ENCODE measurements at regions not wholly inside any gene's neighbourhood (a gene's known extent, or its start where the extent isn't known, plus 50 kb on each side); places are given as distances from the start of the nearest gene placed in this dataset.
A peak's percentile ranks its signal among the peaks of the same experiment; 100 is the strongest.
"Not testable (repeated sequence)": the region's sequence is repeated elsewhere in the genome, so short reads cannot be mapped to it uniquely, and the experiment has no call there.

DNA sequence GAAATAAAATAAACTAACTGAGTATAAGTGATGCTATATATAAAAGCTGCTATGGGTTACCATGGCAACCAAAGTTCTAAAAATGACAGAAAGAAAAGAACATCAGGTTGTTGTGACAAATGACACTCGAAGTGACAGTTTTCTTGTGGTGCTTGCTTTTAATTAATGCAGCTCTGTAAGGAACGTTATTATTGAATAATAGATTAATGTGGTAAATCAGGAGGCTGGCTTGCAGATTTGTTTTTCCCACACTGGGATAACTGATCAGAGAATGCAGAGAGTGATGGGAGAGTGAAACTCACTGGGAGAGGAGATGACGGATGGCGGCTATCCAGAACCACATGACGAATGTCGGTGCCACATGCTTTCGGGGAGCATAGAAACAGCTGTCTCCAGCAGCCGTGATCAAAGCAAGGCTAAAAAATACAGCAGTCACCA, 207.0 kb upstream of the ATP10A start:
- peak; percentile 47 for DNase-seq

DNA sequence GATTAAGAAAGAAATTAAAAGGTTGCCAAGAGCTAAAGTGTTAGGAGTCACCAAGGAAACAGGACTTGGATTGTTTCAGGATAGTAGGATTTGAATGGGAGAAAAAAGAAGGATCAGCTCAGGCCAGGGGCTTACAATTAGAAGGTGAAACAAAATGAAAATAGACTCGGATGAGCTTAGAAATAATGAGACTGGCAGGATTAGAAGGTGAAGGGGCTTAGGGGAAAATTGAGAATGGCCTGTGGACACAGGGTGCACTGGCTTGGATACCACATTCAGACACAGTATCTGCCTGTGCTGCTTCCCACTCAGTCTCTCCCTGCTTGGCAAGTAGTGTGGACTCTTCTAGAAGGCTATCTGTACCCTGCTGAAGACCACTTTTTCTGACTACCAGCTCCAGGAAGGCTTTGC, 206.1 kb upstream of the ATP10A start:
- DNase-seq = no peak

DNA sequence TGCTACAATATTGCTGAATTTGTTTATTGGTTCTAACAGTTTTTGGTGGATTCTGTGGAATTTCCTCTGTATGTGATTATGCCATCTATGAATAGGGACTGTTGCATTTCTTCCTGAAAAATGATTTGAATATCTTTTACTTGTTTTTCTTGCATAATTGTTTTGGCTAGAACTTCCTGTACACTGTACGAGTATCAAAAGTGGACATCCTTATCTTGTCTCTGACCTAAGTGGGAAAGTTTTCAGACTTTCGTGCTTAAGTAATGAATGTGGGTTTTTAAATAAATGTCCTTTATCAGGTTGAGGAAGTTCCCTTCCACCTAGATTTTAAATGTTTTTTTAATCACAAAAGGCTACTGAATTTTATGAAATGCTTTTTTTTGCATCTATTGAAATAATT, 203.8 kb upstream of the ATP10A start:
- DNase-seq = no peak

DNA sequence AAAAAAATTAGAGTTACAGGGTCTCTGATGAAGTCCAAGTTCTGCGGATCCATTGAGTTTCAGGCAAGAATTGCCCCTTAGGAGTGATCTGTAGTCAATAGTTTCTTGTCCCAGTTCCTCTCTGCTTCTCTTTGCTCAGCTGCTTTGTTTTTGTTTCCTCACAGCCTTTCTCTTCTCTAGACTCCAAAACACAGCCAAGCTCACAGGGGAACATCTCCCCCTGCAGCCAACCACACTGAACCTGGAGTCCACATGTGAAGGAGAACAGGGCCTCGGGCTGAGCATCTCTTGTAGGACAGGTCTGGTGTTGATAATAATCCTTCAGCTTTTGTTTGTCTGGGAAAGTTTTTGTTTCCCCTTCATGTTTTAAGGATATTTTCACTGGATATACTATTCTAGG, 202.6 kb upstream of the ATP10A start:
- DNase-seq = no peak

DNA sequence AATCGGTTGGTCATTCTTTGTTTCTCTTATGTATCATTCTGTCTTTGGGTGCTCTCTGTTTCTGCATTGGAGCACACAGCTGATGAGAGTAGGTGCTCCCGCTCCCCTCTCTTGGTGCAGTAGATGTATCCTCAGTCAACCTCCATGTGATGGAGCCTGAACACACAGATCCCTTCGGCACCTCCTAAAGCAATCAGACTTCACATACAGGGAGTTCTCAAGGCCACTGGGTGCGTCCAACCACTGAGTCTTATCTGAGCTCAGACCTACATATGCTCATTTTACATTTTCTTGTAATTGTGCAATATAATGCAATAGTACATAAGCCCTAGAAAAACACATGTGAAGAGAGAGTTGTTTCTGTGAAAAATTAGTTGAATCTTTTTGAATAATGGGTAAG, 198.1 kb upstream of the ATP10A start:
- no peak for DNase-seq

DNA sequence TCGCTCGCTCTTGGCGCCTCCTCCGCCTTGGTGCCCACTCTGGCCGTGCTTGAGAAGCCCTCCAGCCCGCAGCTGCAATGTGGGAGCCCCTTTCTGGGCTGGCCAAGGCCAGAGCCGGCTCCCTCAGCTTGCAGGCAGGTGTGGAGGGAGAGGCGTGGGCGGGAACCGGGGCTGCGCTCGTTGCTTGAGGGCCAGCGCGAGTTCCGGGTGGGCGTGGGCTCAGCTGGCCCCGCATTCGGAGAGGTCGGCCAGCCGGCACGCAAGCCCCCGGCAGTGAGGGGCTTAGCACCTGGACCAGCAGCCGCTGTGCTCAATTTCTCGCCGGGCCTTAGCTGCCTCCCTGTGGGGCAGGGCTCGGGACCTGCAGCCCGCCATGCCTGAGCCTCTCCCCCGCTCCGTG, 193.6 kb upstream of the ATP10A start:
- not testable (repeated sequence) for DNase-seq

DNA sequence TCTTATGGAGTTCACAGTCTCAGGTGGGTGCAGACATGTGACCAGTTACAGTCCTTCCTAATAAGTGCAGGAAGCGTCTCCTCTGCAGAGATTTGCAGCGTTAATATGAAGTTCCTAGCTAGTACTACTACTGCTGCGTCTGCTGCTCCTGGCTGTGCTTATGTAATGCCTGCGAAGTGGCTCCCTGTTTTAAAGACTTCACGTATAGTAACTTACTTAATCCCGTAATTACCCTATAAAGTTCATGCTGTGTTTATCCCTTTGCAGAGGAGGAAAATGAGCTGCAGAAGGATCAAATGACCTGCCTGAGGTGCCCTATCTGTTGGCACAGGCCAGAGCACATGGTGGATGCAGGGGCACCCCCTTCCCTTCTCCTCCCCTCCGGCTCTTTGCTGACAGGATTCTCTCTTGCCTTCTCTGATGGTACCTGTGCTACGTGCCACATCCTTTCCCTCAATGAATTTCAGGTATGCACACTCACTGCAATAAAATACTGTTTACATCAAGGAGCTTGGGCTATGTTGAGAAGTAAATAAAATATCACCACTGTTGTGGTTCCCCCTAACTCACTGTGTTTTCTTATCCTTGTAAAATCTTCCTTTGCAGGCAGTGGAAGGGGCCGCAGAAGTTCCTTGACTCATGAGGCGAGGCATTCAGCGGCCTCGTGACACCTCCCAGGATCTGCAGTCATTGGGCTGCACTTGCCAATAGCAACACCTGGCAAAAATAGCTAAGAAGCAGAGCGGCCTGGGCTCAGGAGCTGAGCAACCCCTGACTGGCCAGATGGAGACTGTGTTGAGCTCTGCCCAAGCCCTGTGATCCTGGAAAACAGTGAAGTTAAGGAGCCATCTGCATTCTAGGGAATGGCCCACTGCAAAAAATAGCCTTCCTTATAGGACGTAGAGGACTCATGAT, 188.9 kb upstream of the ATP10A start:
- DNase-seq = peak; percentile 32

DNA sequence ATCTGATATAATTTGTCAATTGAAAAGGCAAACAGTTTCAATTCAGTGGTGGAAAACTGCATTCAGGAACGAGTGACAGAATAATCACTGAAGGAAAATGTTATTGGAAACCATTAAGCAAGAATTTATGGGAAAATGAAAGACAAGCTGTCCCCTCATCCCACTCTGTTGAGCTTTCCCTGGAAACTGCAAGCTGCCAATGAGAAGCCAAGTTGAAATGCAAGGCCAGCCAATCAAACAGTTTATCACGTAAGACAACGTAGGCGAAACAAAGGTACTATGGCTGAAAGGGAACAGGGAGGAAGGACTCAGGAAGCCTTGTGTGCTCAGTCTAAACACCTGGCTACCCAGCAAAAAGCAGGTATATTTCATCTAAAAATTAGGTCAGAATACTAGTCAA, 187.9 kb upstream of the ATP10A start:
- DNase-seq = no peak

DNA sequence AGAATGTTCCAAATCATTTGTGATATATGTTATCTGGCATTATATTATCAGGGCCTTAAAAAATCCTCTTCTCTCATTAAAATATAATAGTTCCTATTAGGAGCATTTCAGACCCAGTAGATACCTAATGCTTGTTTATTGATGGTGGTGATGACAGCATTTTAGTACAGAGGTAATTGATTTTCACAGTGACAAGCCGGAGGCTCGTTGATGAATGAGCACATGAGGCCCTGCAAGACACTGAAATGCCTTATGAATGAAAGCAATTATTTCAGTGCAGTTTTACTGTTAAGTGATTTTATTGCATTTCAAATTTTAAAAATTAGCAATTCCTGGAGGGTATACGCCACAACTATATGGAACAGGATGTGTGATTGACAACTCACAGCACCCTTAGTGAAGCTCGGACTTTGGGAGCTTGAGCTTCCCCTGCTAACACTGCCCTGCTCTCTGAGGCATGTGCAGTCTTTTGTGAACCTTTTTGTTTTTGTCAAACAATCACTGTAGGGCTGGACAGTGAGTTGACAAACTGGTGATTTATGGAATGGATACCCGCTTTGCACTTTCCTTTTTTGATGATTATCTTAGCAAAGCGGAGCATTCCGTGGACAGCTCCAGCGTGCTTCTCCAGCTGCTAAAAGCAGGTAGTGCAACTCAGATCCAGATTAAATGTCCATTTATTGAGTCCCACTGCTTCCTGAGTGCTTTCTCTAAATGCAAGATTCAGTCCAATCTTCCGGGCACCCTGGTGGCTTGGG, 187.0 kb upstream of the ATP10A start:
- no peak for DNase-seq

DNA sequence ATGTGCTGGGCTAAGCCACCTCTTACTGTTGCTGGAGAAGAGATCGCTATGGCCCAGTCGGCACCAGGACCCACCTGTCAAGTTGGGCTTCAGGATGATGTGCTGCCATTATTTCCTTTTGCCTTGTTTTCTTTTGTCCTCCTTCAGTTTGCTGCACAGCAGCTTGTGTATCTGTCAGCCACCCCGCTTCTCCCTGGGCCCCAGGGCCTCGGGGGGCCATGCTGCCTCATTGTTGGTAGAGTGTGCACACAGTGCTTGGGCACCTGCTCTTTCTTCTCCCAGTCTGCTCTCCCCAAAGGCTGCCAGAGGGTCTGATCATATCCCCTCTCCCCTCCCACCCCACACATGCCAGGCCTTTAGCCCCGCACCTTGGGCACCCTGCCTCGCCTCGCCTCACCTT, 185.5 kb upstream of the ATP10A start:
- no peak for DNase-seq

DNA sequence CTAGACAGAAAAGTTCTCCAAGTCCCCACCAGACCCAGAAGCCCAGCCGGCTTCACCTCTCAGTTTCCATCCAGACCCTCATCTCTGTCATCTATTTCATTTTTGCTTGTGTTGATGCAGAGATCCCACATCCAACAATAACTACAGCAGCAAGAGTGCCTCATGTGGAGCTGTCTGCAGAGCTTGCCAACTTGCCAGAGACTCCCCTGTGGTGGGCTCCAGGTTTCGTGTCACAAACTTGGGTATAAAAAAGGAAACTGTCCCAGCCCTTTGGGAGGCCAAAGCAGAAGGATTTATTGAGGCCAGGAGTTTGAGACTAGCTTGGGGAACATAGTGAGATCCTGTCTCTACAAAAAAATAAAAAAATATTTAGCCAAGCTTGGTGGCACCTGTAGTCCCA, 182.4 kb upstream of the ATP10A start:
- DNase-seq = no peak

DNA sequence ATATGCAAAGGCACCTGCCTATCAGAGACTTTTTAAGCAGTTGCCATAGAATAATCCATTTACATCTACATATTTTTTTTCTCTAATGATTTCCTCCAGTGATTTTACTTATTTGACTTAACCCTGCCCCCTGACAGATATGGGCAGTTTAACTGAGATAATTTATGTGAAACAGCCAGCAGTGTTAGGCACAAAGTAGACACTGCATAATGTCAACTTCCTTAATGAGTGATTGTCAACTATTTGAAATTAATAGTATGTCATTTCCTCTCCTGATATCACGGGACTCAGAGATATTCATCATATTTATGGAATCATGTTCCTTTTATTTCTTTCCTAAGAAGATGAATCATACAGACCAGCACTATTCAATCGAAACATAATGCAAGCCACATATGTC, 179.9 kb upstream of the ATP10A start:
- no peak for DNase-seq

DNA sequence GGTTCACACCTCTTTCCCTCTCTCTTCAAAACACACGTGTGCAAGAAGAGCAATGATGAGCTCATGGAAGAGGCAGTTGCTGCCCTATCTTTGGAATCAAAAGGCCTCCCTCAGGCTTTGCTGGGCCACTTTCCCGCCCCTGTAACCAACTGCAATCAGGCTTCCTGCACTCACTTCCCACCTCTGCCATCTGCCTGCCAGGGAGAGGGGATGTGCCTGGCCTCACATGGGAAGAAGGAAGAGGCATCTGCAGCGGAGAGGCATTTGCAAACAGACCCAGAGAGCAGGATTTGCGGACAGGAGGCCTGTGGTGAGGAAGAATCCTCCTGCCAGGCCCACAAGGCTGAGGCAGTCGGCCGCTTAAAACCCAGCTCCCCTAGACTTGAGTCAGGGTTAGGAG, 175.6 kb upstream of the ATP10A start:
- no peak for DNase-seq

DNA sequence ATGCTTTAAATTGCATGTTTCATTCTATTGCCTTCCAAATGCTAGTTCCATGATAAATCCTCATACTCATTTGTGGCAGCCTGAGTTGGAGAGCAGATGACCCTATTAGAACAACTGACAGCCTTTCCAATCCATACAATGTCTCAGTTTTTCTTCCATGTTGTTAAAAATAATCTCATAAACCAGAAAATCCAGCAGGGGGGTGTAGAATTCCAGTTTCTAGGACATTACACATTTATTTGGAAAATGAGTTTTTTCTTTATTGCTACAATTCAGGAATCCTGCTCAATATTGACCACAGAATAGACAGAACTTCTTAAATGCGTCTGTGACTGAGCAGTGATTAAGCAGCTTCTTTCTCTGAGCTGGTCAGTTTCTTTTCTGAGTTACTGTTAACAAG, 174.2 kb upstream of the ATP10A start:
- peak; percentile 25 for DNase-seq

DNA sequence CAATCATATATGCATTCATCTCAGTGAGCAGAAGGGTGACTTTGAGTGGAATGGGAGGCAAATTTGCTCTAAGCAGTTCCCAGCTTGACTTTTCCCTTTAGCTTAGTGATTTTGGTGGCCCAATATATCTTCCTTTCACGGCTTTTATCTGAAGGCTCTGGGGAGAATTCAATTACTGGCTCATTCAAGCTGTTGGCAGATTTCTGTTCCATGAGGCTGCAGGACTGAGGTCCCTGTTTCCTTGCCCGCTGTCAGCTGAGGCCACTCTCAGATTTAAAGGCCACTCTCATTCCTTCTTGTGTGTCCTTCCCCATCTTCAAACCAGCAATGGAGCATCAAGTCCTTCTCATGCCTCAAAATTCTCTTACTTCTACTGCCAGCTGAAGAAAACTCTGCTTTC, 170.4 kb upstream of the ATP10A start:
- DNase-seq = no peak

DNA sequence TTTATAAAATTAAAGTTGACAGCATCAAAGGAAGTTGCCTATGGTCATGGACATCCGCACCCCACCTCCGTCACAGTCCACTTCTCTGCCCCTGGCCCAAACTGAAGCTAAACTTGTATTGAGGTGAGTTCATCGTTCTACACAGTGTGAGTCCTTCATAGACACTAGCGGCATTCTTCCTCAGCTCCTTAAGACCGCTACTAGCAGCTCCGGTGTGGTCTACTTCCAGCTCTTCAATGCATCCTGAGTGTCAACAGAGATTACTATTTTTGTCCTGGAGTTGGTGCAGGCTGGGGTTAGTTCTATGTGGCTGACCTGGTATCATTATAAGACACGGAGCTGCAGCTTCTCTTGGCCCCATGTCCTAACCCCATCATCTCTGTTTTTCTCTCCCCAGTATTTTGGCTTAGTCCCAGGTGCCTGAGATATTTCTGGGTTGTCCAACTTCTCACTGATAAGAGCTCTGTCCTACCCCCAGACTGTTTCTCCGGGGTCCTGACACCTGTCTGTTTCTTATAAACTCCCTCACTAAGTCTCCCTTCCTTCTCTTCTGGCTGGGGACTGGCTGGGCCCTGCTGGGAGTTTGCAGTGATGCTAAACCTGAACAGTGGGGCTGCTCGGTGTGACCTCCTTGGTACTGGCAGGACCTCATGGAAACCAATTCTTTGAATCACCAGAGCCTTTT, 169.2 kb upstream of the ATP10A start:
- DNase-seq = no peak

DNA sequence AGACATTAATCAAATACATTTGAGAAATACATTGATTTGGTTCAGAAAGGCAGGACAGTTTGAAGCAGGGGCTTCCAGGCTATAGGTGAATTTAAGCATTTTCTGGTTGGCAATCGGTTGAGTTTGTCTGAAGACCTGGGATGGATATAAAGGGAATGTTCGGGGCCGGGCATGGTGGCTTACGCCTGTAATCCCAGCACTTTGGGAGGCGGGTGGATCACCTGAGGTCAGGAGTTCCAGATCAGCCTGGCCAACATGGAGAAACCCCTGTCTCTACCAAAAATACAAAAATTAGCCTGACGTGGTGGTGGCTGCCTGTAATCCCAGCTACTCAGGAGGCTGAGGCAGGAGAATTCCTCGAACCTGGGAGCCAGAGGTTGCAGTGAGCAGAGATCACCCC, 166.5 kb upstream of the ATP10A start:
- DNase-seq = not testable (repeated sequence)

DNA sequence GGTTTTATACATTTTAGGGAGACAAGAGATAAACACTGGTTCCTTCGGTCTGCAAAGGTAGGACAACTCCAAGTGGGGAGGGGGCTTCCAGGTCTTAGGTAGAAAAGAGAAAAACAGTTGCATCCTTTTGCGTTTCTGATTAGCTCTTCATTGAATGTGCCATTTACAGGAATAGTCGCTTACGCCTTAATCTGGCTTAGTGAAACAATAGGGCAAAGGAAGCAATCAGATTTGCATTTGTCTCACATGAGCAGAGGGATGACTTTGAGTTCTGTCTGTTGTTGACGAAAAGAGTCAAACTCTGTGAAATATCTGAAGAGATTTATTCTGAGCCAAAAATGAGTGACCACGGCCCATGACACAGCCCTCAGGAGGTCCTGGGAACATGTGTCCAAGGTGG, 166.0 kb upstream of the ATP10A start:
- no peak for DNase-seq

DNA sequence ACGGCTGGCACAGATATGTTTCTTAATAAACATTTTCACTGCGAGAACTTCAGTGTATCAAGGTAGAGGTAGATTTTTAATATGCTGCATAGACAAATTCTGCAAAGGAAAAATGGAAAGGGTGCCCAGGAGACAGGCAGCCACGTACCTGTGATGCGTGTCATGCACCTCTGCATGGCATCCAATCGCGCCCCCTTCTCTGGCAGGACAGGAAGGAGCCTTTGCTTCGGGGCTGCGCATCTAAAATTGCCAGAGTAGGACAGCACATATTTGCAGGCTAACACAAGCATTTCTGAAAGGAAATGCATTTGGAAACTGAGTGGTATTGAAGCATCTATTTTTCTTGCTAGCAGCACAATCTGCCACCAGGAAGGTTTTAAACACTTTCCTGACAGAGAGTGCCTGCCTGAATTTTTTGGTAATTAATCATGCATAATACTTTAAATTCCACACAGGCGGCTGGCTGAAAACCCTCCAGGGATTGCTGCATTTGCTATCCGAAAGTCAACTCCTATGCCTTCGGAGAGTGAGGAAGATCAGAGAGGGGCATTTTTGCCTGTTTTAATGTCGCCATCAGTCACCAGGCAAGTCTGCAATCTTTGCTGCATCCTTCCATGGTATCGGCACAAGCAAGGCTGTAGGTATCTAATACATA, 165.1 kb upstream of the ATP10A start:
- peak; percentile 80 for DNase-seq

DNA sequence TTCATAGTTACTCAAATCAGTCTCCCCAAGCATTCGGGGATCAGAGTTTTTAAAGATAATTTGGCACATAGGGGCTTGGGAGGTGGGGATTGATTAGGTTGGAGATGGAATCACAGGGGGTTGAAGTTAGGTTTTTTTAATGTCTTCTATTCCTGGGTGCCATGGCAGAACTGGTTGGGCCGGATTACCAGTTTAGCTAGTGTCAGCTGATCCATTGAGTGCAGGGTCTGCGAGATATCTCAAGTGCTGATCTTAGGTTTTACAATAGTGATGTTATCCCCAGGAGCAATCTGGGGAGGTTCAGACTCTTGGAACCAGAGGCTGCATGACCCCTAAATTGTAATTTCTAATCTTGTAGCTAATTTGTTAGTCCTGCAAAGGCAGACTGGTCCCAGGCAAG, 163.5 kb upstream of the ATP10A start:
- DNase-seq = not testable (repeated sequence)

DNA sequence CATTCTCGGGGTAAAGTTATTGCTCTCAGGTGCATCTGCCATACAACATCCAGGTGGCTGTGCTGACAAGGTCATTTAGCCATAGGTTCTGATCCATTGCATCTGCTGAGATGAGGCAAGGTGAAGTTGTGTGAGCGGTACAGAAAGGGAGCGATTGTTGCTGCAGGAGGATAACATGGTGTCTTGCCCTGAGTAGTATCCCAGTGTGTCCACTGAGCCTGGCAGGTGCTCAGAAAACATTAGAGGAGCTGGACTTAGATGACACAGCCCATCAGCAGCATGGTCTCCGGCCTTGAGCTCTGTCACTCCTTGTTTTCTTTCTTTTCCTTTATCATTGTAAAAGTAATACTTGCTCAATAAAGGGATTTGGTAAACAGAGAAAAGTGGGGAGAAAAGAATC, 161.1 kb upstream of the ATP10A start:
- DNase-seq = no peak

DNA sequence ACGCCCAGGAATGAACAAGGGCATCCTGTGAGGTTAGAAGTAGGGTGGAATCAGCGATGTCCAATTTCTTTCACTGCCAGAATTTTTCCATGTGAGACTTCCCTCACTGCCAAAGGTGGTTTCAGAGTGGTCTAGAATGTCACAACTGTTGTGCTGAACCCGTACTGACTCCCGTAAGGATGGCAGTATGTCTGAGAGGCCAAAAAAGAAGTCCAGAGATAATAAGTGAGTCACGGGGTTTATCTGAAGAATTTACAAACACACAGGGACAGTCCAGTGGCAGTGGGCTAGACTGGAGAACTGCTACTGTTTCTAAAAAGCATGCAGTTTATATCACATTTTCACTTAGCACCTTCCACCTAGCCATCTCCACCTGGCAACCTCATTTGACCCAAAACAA, 160.6 kb upstream of the ATP10A start:
- no peak for DNase-seq

DNA sequence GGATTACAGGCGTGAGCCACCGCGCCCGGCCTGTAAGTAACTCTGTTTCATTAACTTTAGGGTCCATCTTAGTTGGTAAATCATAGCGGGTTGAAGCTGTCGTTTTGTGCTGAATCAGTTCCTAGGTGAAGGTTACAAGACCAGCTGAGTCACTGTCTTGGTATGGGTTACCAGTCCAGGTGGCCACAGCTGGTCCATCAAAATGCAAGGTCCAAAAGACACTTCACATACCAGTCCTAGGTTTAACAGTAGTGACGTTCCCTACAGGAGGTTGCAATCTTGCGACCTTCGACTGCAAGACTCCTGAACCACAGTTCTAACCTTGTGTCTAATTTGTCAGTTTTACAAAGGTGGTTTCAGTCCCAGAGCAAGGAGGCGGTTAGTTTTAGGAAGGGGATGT, 160.1 kb upstream of the ATP10A start:
- DNase-seq = no peak

Measured in fibroblast of skin of scalp (primary cell).